GM12891 (cell line): ENCODE measurements at regions not wholly inside any gene's neighbourhood (a gene's known extent, or its start where the extent isn't known, plus 50 kb on each side); places are given as distances from the start of the nearest gene placed in this dataset.

ENCODE experiments used
- DNase-seq: peaks from one replicate; pipeline ENCODE4 v3.0.0; 2011; ENCODE audit warnings: low spot score; ENCODE audit not compliant: insufficient read length
- FAIRE-seq: peaks from 2 replicates; lab custom pipeline; 2011; peaks lifted over from hg19 to GRCh38; lab: Jason Lieb, UNC
- PAX5 ChIP-seq: IDR thresholded peaks from 2 replicates; pipeline ENCODE4 v1.6.1; 2011; ENCODE audit warnings: low read length, moderate library complexity, mild to moderate bottlenecking; ENCODE audit not compliant: insufficient read depth, severe bottlenecking
- POLR2A ChIP-seq: IDR thresholded peaks from 2 replicates; pipeline ENCODE4 v1.6.1; 2011; ENCODE audit warnings: low read depth, low read length, control low read depth
- POLR2AphosphoS5 ChIP-seq: IDR thresholded peaks from 2 replicates; pipeline ENCODE4 v1.6.1; 2011; ENCODE audit warnings: low read depth, low read length, control low read depth
- POU2F2 ChIP-seq: IDR thresholded peaks from 2 replicates; pipeline ENCODE4 v1.6.1; 2011; ENCODE audit warnings: low read depth, mild to moderate bottlenecking, control low read depth, low read length, moderate library complexity
- SPI1 ChIP-seq: IDR thresholded peaks from 2 replicates; pipeline ENCODE4 v1.6.1; 2011; ENCODE audit warnings: low read depth, low read length, control low read depth
- TAF1 ChIP-seq: IDR thresholded peaks from 2 replicates; pipeline ENCODE4 v1.6.1; 2011; ENCODE audit warnings: low read depth, low read length, control low read depth

- FAIRE-seq (no peak), DNase-seq (no peak)
- TF ChIP-seq POU2F2 (no peak), POLR2AphosphoS5 (no peak), SPI1 (no peak), TAF1 (no peak), PAX5 (no peak), POLR2A (no peak)
Measured at GRCh38 chr9:97759581-97760288, 62.6 kb upstream of the XPA start.

- TF ChIP-seq PAX5 (no peak), SPI1 (no peak), POLR2AphosphoS5 (no peak), POU2F2 (no peak), POLR2A (no peak), TAF1 (no peak)
- FAIRE-seq (no peak), DNase-seq (no peak)
Measured at GRCh38 chr9:97761056-97761598, 64.0 kb upstream of the XPA start.

- no peak for TF ChIP-seq POLR2A
- TF ChIP-seq TAF1 = no peak
- no peak for TF ChIP-seq SPI1
- TF ChIP-seq PAX5 = no peak
- TF ChIP-seq POLR2AphosphoS5 = no peak
- TF ChIP-seq POU2F2 = no peak
- FAIRE-seq = no peak
- no peak for DNase-seq
Measured at GRCh38 chr9:97761879-97762278, 64.7 kb upstream of the XPA start.

- TF ChIP-seq POLR2AphosphoS5 (no peak), POLR2A (no peak), PAX5 (no peak), SPI1 (no peak), TAF1 (no peak), POU2F2 (no peak)
- FAIRE-seq (no peak), DNase-seq (no peak)
Measured at GRCh38 chr9:97763874-97764273, 66.7 kb upstream of the XPA start.

- FAIRE-seq (no peak), DNase-seq (no peak)
- TF ChIP-seq POU2F2 (no peak), SPI1 (no peak), POLR2AphosphoS5 (no peak), PAX5 (no peak), TAF1 (no peak), POLR2A (no peak)
Measured at GRCh38 chr9:97766092-97766491, 69.0 kb upstream of the XPA start.

- DNase-seq (no peak), FAIRE-seq (no peak)
- TF ChIP-seq PAX5 = no peak
- no peak for TF ChIP-seq SPI1
- TF ChIP-seq POU2F2 = no peak
- no peak for TF ChIP-seq POLR2A
- TF ChIP-seq TAF1 = no peak
- TF ChIP-seq POLR2AphosphoS5 = no peak
Measured at GRCh38 chr9:97766610-97767009, 69.5 kb upstream of the XPA start.

GRCh38 chr9:97767891-97768290, 70.8 kb upstream of the XPA start:
- no peak for FAIRE-seq
- TF ChIP-seq TAF1 (no peak), POU2F2 (no peak), POLR2AphosphoS5 (no peak), SPI1 (no peak), PAX5 (no peak), POLR2A (no peak)
- DNase-seq = no peak

GRCh38 chr9:97768746-97769145, 71.6 kb upstream of the XPA start:
- FAIRE-seq (no peak), DNase-seq (no peak)
- TF ChIP-seq SPI1 (no peak), POLR2AphosphoS5 (no peak), POU2F2 (no peak), TAF1 (no peak), POLR2A (no peak), PAX5 (no peak)

GRCh38 chr9:97769208-97769607, 72.1 kb upstream of the XPA start:
- DNase-seq (no peak), FAIRE-seq (no peak)
- TF ChIP-seq SPI1 (no peak), POLR2AphosphoS5 (no peak)

GRCh38 chr9:97770808-97771372, 73.8 kb upstream of the XPA start:
- TF ChIP-seq TAF1 (no peak), SPI1 (no peak), POU2F2 (no peak), POLR2AphosphoS5 (no peak), PAX5 (no peak), POLR2A (no peak)
- DNase-seq = no peak
- no peak for FAIRE-seq
